ENCODE measurements at regions not wholly inside any gene's neighbourhood (a gene's known extent, or its start where the extent isn't known, plus 50 kb on each side); places are given as distances from the start of the nearest gene placed in this dataset.

DNA sequence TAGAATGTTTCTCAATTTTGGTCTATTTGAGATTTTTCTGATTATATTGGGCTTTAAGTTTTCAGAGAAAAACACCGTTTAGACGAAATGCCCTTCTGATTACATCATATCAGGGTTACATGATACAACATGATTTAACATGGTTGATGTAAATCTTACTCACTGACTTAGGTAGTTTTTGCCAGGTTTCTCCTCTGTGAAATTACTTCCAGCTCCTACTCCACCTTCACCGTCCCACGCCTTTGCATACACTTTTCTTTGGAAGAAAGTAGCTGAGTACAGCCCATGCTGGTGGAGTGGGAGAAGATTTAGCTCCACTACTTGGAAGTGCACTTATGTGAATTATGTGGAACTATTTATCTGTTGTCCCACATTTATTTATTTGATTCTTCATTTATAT is 433.2 kb upstream of the KLHL1 start:
- no peak for DNase-seq (ENCODE audit: low read depth, low spot score)
- dilution Hi-C loops (cut with MboI; ENCODE audit: extremely low pct_ligation_motif_present, low sequenced_read_pairs) = no loop called here
- Histone ChIP-seq H3K36me3 (ENCODE audit: control insufficient read depth in 2 of 2, extremely low read depth in 1 of 2, insufficient read depth in 2 of 2, low read length in 2 of 2) (no peaks in the 10 kb centered on the region), H2AFZ (ENCODE audit: low read depth, low read length) (no peak overlapping the region), H3K4me1 (ENCODE audit: control insufficient read depth, extremely low read depth, insufficient read depth, low read length) (no peaks in the 10 kb centered on the region), H3K4me2 (ENCODE audit: insufficient read depth, low read length) (no peak overlapping the region), H3K9me1 (replicated peaks; ENCODE audit: control insufficient read depth, extremely low read depth, insufficient read depth, low read length) (no peaks in the 10 kb centered on the region), H3K27ac (ENCODE audit: insufficient read depth, low read depth, low read length) (no peak overlapping the region), H3K4me3 (replicated peaks in 1 of 3; ENCODE audit: insufficient read depth in 1 of 3, low read depth in 1 of 3, low read length in 3 of 3) (no peak overlapping the region), H4K20me1 (replicated peaks; ENCODE audit: control insufficient read depth, extremely low read depth, insufficient read depth, low read length) (no peaks in the 10 kb centered on the region), H3K27me3 (ENCODE audit: control insufficient read depth in 2 of 2, insufficient read depth in 2 of 2, low read length in 2 of 2) (no peaks in the 10 kb centered on the region), H3K9me3 (replicated peaks; ENCODE audit: control insufficient read depth, insufficient read depth, low read length) (no peaks in the 10 kb centered on the region), H3K79me2 (ENCODE audit: control insufficient read depth, insufficient read depth, low read length) (no peaks in the 10 kb centered on the region), H3K9ac (replicated peaks; ENCODE audit: extremely low read depth, insufficient read depth, low read length) (no peak overlapping the region)
- no peak for FAIRE-seq
- TF ChIP-seq MYC (IDR thresholded peaks at IDR 0.05; ENCODE audit: low read depth, low read length) (no peak), POLR2A (IDR thresholded peaks at IDR 0.05; ENCODE audit: low read depth, low read length) (no peak), GATA2 (IDR thresholded peaks at IDR 0.05; ENCODE audit: insufficient read depth, insufficient read length, low read depth, low read length) (no peak), FOS (IDR thresholded peaks at IDR 0.05; ENCODE audit: borderline replicate concordance, insufficient read depth, low read length) (no peak), EZH2 (IDR thresholded peaks at IDR 0.05; ENCODE audit: borderline replicate concordance, low read depth, low read length, severe bottlenecking) (no peak), POLR2AphosphoS5 (IDR thresholded peaks at IDR 0.05; ENCODE audit: insufficient read depth, low read depth, low read length) (no peak), JUN (IDR thresholded peaks at IDR 0.05; ENCODE audit: borderline replicate concordance, insufficient read depth, insufficient read length, low read depth) (no peak)
- TF ChIP-seq, protein P1, sequence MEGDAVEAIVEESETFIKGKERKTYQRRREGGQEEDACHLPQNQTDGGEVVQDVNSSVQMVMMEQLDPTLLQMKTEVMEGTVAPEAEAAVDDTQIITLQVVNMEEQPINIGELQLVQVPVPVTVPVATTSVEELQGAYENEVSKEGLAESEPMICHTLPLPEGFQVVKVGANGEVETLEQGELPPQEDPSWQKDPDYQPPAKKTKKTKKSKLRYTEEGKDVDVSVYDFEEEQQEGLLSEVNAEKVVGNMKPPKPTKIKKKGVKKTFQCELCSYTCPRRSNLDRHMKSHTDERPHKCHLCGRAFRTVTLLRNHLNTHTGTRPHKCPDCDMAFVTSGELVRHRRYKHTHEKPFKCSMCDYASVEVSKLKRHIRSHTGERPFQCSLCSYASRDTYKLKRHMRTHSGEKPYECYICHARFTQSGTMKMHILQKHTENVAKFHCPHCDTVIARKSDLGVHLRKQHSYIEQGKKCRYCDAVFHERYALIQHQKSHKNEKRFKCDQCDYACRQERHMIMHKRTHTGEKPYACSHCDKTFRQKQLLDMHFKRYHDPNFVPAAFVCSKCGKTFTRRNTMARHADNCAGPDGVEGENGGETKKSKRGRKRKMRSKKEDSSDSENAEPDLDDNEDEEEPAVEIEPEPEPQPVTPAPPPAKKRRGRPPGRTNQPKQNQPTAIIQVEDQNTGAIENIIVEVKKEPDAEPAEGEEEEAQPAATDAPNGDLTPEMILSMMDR (IDR thresholded peaks at IDR 0.05; ENCODE audit: extremely low read depth in 1 of 2, insufficient read depth in 1 of 2, low read depth in 1 of 2, low read length in 2 of 2) = no peak
- TF ChIP-seq, protein P2, sequence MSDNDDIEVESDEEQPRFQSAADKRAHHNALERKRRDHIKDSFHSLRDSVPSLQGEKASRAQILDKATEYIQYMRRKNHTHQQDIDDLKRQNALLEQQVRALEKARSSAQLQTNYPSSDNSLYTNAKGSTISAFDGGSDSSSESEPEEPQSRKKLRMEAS (IDR thresholded peaks at IDR 0.05; ENCODE audit: insufficient read depth, insufficient read length) = no peak
- BruUV-seq (replicated peaks) = no TSS peak
- POLR2A ChIA-PET = no interaction called here
- CTCF ChIA-PET = interaction anchor here (1.1 kb wide), 1 partner anchor 9 kb away, joined by 3 read pairs; no protein-coding TSS in a partner anchor
- intact Hi-C loops (cut with micrococcal nuclease) = no loop called here
